ENCODE measurements at regions not wholly inside any gene's neighbourhood (a gene's known extent, or its start where the extent isn't known, plus 50 kb on each side); places are given as distances from the start of the nearest gene placed in this dataset.

DNA sequence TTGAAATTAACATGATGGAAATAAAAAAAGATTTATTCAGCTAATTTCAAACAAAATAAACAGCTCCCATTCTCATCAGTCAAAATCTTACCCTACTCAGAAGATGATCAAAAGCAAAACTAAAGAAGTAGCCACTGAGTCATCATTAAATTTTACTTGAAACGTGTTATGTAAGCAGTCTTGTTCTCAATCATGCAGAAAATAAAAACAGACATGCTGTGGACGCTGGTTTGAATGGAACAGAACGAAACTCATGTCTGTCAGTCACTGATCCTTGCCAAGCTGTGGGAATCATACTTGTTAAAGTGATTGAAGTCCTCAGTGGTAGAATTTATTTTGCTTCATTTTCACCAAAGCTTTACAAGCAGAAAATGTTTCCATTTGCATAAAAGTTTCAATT lies 77.2 kb upstream of the TLR3 start:
- Histone ChIP-seq H3K4me1 (ENCODE audit: insufficient read depth, low read length) (no peaks in the 10 kb centered on the region), H3K9me3 (ENCODE audit: low read length) (no peaks in the 10 kb centered on the region), H3F3A (ENCODE audit: low read length, unreplicated experiment) (no peaks in the 10 kb centered on the region), H3K9me2 (replicated peaks; ENCODE audit: low read length) (no peaks in the 10 kb centered on the region), H3K4me3 (ENCODE audit: low read length) (no peak overlapping the region), H3K79me2 (ENCODE audit: low read length) (no peaks in the 10 kb centered on the region), H3K27ac (ENCODE audit: low read length) (no peak overlapping the region), H3K27me3 (ENCODE audit: low read length) (no peaks in the 10 kb centered on the region), H4K20me1 (ENCODE audit: low read length) (no peaks in the 10 kb centered on the region), H2AFZ (ENCODE audit: low read length) (no peak overlapping the region), H3K9ac (ENCODE audit: low read length) (no peak overlapping the region), H3K36me3 (ENCODE audit: low read depth, low read length) (no peaks in the 10 kb centered on the region), H3K4me2 (ENCODE audit: low read length) (no peak overlapping the region)
- ATAC-seq = no peak
- CTCF ChIA-PET = no interaction called here
- no peak for TF ChIP-seq EZH2 (IDR thresholded peaks at IDR 0.05; ENCODE audit: low read length, unreplicated experiment)
- TF ChIP-seq, protein P1, sequence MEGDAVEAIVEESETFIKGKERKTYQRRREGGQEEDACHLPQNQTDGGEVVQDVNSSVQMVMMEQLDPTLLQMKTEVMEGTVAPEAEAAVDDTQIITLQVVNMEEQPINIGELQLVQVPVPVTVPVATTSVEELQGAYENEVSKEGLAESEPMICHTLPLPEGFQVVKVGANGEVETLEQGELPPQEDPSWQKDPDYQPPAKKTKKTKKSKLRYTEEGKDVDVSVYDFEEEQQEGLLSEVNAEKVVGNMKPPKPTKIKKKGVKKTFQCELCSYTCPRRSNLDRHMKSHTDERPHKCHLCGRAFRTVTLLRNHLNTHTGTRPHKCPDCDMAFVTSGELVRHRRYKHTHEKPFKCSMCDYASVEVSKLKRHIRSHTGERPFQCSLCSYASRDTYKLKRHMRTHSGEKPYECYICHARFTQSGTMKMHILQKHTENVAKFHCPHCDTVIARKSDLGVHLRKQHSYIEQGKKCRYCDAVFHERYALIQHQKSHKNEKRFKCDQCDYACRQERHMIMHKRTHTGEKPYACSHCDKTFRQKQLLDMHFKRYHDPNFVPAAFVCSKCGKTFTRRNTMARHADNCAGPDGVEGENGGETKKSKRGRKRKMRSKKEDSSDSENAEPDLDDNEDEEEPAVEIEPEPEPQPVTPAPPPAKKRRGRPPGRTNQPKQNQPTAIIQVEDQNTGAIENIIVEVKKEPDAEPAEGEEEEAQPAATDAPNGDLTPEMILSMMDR (conservative IDR thresholded peaks at IDR 0.05; ENCODE audit: low read depth, low read length) = no peak
- no peak for TF ChIP-seq EZH2phosphoT487 (IDR thresholded peaks at IDR 0.05; ENCODE audit: borderline replicate concordance, low read length)
- no TSS peak for BruUV-seq (replicated peaks)
- intact Hi-C loops (cut with micrococcal nuclease) = no loop called here
- POLR2A ChIA-PET (ENCODE audit: unreplicated experiment) = no interaction called here
- no peak for DNase-seq

DNA sequence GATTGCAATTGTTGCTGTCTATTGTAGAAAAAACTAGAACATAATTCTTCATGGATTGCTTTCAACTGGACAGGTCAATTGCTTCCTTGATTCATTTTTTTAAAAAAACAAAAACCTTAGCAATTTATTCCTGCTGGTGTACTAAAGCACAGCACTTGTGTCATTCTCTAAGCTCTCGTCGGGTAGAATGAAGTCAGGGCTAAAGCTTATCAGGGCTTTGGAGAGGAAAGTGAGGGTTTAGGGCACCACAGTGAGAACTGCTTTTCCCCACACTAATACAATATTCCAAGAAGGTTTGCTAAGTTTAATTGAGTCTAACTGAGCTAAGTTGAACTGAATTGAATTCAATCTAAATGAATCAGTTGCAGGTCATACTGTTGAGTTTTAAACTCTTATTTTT lies 76.4 kb upstream of the TLR3 start:
- no peaks in the 10 kb centered on the region for H3K9me2 ChIP-seq (replicated peaks; ENCODE audit: low read length)
- H3K4me1 ChIP-seq (ENCODE audit: insufficient read depth, low read length) = no peaks in the 10 kb centered on the region
- no peak overlapping the region for H3K27ac ChIP-seq (ENCODE audit: low read length)
- H4K20me1 ChIP-seq (ENCODE audit: low read length) = no peaks in the 10 kb centered on the region
- no peaks in the 10 kb centered on the region for H3K9me3 ChIP-seq (ENCODE audit: low read length)
- no peaks in the 10 kb centered on the region for H3F3A ChIP-seq (ENCODE audit: low read length, unreplicated experiment)
- no peaks in the 10 kb centered on the region for H3K79me2 ChIP-seq (ENCODE audit: low read length)
- no peak overlapping the region for H3K4me2 ChIP-seq (ENCODE audit: low read length)
- ChIA-PET CTCF (interaction anchor here (0.9 kb wide), 1 partner anchor 29 kb away, joined by 3 read pairs; no protein-coding TSS in a partner anchor), POLR2A (ENCODE audit: unreplicated experiment) (no interaction called here)
- H3K27me3 ChIP-seq (ENCODE audit: low read length) = no peaks in the 10 kb centered on the region
- no peak overlapping the region for H2AFZ ChIP-seq (ENCODE audit: low read length)
- TF ChIP-seq, protein P1 (conservative IDR thresholded peaks at IDR 0.05; ENCODE audit: low read depth, low read length) = no peak
- TF ChIP-seq EZH2phosphoT487 (IDR thresholded peaks at IDR 0.05; ENCODE audit: borderline replicate concordance, low read length) (no peak), EZH2 (IDR thresholded peaks at IDR 0.05; ENCODE audit: low read length, unreplicated experiment) (no peak)
- no peaks in the 10 kb centered on the region for H3K36me3 ChIP-seq (ENCODE audit: low read depth, low read length)
- no TSS peak for BruUV-seq (replicated peaks)
- intact Hi-C loops (cut with micrococcal nuclease) = no loop called here
- no peak overlapping the region for H3K9ac ChIP-seq (ENCODE audit: low read length)
- H3K4me3 ChIP-seq (ENCODE audit: low read length) = no peak overlapping the region
- DNase-seq (no peak), ATAC-seq (no peak)

DNA sequence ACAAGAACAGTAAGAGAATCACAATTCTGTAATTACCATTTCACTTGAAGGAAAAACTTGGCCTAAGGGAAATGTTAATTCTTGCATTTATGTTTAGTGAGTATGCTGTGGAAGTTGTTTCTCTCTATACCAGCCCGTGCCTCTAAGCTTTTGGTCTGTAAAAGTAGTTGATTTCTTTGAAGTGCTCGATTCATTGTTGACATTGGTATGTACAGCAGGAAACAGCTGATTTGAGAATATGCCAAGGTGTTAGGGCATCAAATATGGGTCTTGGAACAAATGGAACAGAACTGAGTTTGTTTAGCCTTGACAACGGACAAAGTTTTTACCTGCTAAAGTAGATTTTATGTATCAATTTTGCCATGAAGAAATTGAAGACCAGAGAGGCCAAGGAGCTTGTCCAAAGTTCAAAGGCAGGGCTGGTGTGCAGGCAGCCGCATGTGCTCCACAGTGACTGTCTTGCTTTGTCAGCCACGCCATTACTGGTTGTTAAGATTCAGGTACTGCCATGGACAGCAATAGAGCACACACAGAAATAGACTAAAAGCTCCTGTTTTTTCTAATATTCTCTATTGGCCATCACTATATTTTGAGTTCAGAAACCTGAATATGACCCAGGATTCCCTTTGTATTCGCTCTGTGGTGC lies 75.5 kb upstream of the TLR3 start:
- Histone ChIP-seq H3F3A (ENCODE audit: low read length, unreplicated experiment) (no peaks in the 10 kb centered on the region), H3K4me3 (ENCODE audit: low read length) (no peak overlapping the region), H4K20me1 (ENCODE audit: low read length) (no peaks in the 10 kb centered on the region), H3K9me2 (replicated peaks; ENCODE audit: low read length) (no peaks in the 10 kb centered on the region), H3K9me3 (ENCODE audit: low read length) (no peaks in the 10 kb centered on the region), H2AFZ (ENCODE audit: low read length) (no peak overlapping the region), H3K36me3 (ENCODE audit: low read depth, low read length) (no peaks in the 10 kb centered on the region), H3K79me2 (ENCODE audit: low read length) (no peaks in the 10 kb centered on the region), H3K9ac (ENCODE audit: low read length) (no peak overlapping the region), H3K4me2 (ENCODE audit: low read length) (no peak overlapping the region), H3K27ac (ENCODE audit: low read length) (no peak overlapping the region), H3K4me1 (ENCODE audit: insufficient read depth, low read length) (no peaks in the 10 kb centered on the region), H3K27me3 (ENCODE audit: low read length) (no peaks in the 10 kb centered on the region)
- TF ChIP-seq, protein P1 (conservative IDR thresholded peaks at IDR 0.05; ENCODE audit: low read depth, low read length) = no peak
- TF ChIP-seq EZH2phosphoT487 (IDR thresholded peaks at IDR 0.05; ENCODE audit: borderline replicate concordance, low read length) = no peak
- no peak for TF ChIP-seq EZH2 (IDR thresholded peaks at IDR 0.05; ENCODE audit: low read length, unreplicated experiment)
- no peak for ATAC-seq
- BruUV-seq (replicated peaks) = no TSS peak
- ChIA-PET POLR2A (ENCODE audit: unreplicated experiment) (no interaction called here), CTCF (interaction anchor here (0.9 kb wide), 1 partner anchor 28 kb away, joined by 3 read pairs; no protein-coding TSS in a partner anchor)
- DNase-seq = no peak
- intact Hi-C loops (cut with micrococcal nuclease) = no loop called here

Measured in PC-3 (cell line).